PFSK-1 (cell line): ENCODE measurements at regions not wholly inside any gene's neighbourhood (a gene's known extent, or its start where the extent isn't known, plus 50 kb on each side); places are given as distances from the start of the nearest gene placed in this dataset.

ENCODE experiments used
- FOXP2 ChIP-seq: optimal IDR thresholded peaks from 2 replicates; pipeline ENCODE3; 2011; ENCODE audit warnings: borderline replicate concordance, control low read depth, inconsistent platforms; ENCODE audit not compliant: insufficient read depth; ENCODE audit errors: extremely low read length, extremely low read depth
- POLR2AphosphoS5 ChIP-seq: IDR thresholded peaks from 2 replicates; pipeline ENCODE4 v1.6.1; 2012; ENCODE audit warnings: low read depth, mild to moderate bottlenecking, control low read depth, low read length, moderate library complexity
- REST ChIP-seq, 2 experiments: IDR thresholded peaks; 2 replicates each; pipeline versions ENCODE4 v1.6.1 to v1.8.0; 2011 to 2012; ENCODE audit warnings: low read depth in 2 of 2, low read length in 2 of 2, control low read depth in 1 of 2, inconsistent platforms in 1 of 2, mild to moderate bottlenecking in 1 of 2, moderate library complexity in 1 of 2; ENCODE audit not compliant: insufficient read depth in 1 of 2
- SIN3A ChIP-seq: IDR thresholded peaks from 2 replicates; pipeline ENCODE4 v1.6.1; 2012; ENCODE audit warnings: mild to moderate bottlenecking, low read length, moderate library complexity, borderline replicate concordance; ENCODE audit not compliant: insufficient read depth
- TAF1 ChIP-seq: IDR thresholded peaks from 2 replicates; pipeline ENCODE4 v1.6.1; 2012; ENCODE audit warnings: low read length, control low read depth, borderline replicate concordance; ENCODE audit not compliant: insufficient read depth

- TF ChIP-seq REST (IDR thresholded peaks at IDR 0.05; ENCODE audit: insufficient read depth in 1 of 2, low read depth in 2 of 2, low read length in 2 of 2) (no peak), POLR2AphosphoS5 (no peak), FOXP2 (no peak), TAF1 (no peak), SIN3A (no peak)
Measured at GRCh38 chr6:82686719-82687118, 323.1 kb downstream of the TPBG start.
